Umbilical cord (tissue), 1 donor: ENCODE measurements at regions not wholly inside any gene's neighbourhood (a gene's known extent, or its start where the extent isn't known, plus 50 kb on each side); places are given as distances from the start of the nearest gene placed in this dataset.
A peak's percentile ranks its signal among the peaks of the same experiment; 100 is the strongest.
"Not testable (repeated sequence)": the region's sequence is repeated elsewhere in the genome, so short reads cannot be mapped to it uniquely, and the experiment has no call there.

ENCODE experiments used
- DNase-seq: peaks from one replicate; pipeline ENCODE4 v3.0.0-alpha.2; 2015; ENCODE audit warnings: low spot score

DNA sequence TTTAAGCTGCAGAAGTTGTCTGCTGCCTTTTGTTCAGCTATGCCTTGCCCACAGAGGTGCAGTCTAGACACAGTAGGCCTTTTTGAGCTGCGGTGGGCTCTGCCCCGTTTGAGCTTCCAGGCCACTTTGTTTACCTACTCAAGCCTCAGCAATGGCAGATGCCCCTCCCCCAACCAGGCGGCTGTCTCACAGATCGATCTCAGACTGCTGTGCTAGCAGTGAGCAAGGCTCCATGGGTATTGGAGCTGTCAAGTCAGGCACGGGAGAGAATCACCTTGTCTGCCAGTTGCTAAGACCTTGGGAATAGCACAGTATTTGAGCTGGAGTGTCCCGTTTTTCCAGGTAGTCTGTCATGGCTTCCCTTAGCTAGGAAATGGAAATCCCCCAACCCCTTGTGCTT is 587.8 kb upstream of the CLINT1 start:
- not testable (repeated sequence) for DNase-seq

- DNase-seq = not testable (repeated sequence)
Observed at GRCh38 chr5:158439204-158439603, 580.3 kb upstream of the CLINT1 start.

DNA sequence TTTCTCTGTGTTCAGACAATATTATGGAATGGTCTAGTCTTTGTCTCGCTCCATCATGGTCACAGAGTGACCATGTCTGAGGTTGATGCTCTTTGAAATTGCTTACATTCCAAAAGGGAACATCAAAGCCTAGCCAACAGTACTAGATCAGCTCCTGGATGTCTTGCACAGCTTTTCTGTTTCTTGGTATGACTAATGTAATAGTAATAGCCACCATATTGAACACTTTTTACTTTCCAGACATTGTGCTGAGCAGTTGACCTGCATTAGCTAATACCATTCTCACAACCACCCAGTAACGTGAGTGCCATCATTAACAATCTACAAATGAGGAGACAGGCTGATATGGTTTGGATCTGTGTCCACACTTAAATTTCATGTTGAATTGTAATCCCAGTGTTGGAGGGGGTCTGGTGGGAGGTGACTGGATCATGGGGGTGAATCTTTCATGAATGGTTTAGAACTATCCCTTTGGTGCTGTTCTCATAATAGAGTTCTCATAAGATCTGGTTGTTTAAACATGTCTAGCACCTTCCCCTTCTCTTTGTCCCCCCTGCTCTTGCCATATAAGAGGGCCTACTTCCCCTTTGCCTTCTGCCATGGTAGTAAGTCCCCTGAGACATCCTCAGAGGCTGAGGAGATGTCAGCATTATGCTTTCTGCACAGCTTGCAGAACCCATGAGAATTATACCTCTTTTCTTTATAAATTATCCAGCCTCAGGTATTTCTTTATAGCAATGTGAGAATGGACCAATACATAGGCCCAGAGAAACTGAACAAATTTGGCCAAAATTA is 577.5 kb upstream of the CLINT1 start:
- no peak for DNase-seq

DNA sequence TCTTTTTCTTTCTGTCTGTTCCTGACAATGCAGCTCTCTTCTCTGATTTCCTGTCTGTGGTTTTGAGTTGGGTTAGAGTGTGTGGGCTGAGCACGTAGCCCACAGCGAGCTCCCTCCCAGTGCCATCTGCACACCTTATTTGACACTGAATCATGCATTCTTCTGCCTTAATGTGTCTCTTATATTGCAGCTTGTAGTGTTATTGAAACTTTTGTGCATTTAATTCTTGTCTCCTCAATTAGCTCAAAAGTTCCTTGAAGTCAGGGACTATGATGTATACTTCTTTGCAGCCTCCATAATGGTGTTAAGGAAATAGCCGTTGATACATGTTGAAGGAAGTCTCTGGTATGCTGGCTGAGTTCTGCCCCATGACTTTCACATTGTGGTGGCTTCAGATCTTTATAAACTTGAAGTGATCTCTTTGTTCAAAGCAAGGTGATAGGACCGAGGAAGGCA is 576.2 kb upstream of the CLINT1 start:
- no peak for DNase-seq

DNA sequence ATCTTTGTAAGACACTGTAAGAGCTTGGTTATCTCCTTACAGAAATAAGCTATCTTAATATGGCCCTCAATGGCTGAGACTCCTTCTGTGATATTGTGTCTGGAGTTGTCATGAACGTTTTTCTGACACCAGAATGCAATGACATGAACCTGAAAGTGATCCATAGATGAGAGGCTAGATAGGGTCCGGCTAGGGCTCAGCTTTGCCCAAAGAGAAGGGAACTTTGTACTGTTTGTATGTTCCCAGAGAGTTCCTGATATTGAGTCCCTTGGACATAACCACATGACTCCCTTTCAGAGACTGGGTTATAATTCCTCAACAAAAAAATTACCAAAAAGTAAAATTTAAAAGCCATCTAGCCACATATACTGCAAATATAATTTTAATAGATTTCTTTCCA is 575.8 kb upstream of the CLINT1 start:
- DNase-seq = no peak

DNA sequence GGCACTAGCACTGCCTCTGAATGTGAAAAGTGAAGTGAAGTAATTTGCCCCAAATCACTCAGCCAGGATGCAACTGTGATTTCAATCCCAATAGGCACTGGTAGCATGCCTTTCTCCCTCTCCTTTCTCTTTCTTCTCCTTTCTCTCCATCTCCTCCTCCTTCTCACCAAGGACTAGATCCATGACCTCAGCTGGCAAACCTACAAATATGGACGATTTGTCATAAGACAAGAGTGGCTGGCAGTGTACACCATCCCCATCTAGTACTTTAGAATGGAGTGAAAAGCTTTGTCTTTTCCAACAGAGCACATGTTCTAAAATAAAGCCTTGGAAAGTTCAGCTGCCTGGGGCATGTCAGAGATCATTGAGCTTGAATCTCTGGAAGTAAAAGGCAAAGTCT is 574.7 kb upstream of the CLINT1 start:
- DNase-seq = no peak

DNA sequence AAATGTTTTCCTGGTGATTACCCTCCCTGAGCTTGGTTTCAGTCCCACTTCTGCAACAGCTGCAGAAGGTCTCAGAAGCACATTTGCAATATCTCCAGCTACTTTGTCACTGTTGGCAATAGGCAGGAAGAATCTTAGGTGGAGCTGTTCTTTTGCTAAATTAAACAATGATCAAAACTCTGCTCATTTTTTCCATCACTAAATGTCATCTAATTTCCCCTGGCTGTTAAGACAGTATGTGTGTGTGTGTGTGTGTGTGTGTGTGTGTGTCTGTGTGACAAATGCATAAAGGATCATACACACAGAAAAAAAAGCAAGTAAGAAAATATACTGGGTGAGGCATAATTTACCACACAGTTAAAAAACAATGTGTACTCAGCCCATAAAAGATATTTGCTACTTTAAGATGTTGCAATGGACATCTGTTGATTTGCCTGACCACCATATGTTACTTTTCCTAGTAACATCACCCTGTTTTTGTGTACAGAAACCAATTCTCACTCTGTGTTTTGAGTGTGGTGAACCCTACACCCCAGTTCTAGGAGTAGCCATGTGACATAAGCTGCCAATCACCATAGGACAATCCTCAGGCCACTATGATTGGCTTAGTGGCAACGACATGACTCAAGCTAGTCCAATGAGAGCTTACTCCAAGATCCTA is 572.6 kb upstream of the CLINT1 start:
- DNase-seq = no peak

DNA sequence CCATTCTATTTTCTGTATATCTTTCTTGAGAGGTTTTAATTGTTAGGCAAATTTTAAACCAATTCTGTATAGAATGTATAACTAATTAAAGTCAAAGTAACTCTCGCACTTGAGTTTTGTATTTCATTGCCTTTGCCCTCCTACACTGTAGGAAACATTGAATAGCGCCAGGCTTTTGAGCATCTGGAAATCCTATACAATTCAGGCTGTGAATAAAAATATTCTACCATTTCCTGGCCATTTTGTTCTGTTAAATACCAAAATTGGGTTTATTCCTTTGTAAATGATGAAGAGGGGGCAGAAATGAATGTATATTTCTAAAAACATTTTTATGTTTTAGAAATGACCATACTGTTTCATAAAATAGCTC is 571.8 kb upstream of the CLINT1 start:
- no peak for DNase-seq

- no peak for DNase-seq
Observed at GRCh38 chr5:158430166-158430797, 571.3 kb upstream of the CLINT1 start.

DNA sequence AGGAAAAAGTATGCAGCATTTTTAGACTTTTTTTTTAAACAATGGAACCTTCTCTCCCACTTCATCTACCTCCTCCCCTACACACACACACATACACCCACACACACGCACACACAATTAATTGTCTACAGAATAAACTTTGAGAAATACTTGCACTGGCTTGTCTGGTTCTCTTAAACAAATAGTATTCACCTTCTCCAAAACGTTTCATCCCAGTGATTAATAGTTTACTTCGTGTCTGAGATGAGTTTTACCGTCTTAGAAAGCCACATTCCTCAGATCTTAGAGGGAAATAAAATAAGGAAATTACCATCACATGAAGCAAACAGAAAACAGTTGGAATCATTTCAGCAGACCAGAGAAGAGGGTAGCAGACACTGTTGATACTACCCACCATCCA is 570.6 kb upstream of the CLINT1 start:
- no peak for DNase-seq

DNA sequence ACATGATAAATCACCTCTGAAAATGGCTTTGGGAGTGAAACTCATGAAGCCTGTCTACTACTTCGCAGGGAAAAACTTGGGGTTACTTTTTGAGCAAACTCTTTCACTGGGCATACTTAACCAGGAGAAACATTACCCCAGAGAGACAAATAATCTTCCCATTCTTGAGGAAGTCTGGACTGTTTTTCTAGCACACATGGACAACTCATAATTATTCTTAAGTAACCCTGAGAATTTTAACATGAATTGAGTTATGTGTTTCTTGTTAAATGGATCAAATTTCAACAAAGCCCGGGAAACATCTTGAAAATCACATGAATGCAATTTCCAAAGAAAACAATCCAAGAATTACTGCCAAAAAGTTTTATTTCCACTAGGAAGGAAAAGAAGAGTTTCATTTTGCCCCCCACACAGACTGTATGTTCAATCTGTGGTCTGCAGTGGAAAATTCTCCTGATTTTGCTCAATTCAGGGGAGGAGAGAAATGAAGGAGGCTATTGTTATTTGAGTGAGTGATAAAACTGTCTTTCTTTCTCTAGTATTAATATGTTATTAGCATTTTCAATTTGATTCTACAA is 564.8 kb upstream of the CLINT1 start:
- no peak for DNase-seq

- DNase-seq = peak; percentile 64
Observed at GRCh38 chr5:158422653-158423515, 563.9 kb upstream of the CLINT1 start.

DNA sequence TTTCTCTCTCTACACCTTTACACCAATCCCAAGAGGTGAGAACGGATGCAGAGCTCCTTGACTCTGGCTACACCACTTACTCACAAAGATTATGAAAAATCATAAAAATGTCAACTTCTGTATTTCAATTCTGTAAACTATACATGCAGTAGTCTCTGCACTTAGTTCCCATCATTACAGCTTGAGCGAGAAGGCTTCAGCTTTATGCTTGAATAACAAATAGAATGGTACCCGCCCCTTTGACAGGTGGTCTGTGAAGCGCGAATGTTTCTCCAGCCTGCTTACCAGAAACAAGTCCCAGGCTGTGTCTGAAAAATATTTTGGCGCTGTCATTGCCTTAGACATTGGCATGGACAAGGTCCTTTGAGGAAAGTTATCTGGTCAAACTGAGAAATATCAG is 562.4 kb upstream of the CLINT1 start:
- DNase-seq = no peak

GRCh38 chr5:158419186-158419585 is 560.2 kb upstream of the CLINT1 start:
- DNase-seq = no peak

DNA sequence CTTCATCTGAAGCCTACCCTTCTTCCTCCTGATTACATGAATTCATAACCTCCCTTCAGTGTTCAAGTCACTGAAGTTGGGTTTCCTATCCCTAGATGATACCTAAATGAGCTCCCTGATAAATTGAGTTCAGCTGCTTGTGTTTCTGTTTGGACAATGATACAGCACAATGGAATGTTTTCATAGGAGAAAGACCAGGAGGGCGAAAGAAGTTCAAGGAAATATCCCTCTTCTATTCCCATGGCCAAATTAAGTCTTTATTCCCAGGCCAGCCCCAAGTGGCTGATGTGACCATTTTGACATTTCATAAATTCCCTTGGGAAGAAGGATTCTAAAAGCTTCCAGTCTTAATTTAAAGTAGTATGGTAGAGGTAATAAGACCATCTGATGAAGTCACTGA is 555.8 kb upstream of the CLINT1 start:
- peak; percentile 53 for DNase-seq

GRCh38 chr5:158414333-158414762 is 555.4 kb upstream of the CLINT1 start:
- DNase-seq = no peak

- no peak for DNase-seq
Observed at GRCh38 chr5:158413122-158413680, 554.3 kb upstream of the CLINT1 start.

GRCh38 chr5:158410976-158411375 is 552.0 kb upstream of the CLINT1 start:
- DNase-seq = no peak

- DNase-seq = no peak
Observed at GRCh38 chr5:158409507-158409906, 550.6 kb upstream of the CLINT1 start.

- no peak for DNase-seq
Observed at GRCh38 chr5:158407824-158408195, 548.9 kb upstream of the CLINT1 start.
